Renal cortical epithelial cell (primary cell): ENCODE measurements at regions not wholly inside any gene's neighbourhood (a gene's known extent, or its start where the extent isn't known, plus 50 kb on each side); places are given as distances from the start of the nearest gene placed in this dataset.
A peak's percentile ranks its signal among the peaks of the same experiment; 100 is the strongest.

Source experiments
- DNase-seq: peaks from one replicate; pipeline ENCODE4 v3.0.0-alpha.2; 2011; ENCODE audit warnings: low read depth

- no peak for DNase-seq
These were observed 454.2 kb downstream of the GRIA2 start for GRCh38 chr4:157674699-157675098.

- DNase-seq: no peak
These were observed 447.3 kb downstream of the GRIA2 start for GRCh38 chr4:157667836-157668235.

- peak; percentile 38 for DNase-seq
These were observed 444.2 kb downstream of the GRIA2 start for GRCh38 chr4:157664726-157665125.

- no peak for DNase-seq
These were observed 434.7 kb downstream of the GRIA2 start for GRCh38 chr4:157655096-157655809.

GRCh38 chr4:157643257-157643656 lies 422.7 kb downstream of the GRIA2 start:
- DNase-seq: no peak

GRCh38 chr4:157634057-157634456 lies 413.5 kb downstream of the GRIA2 start:
- DNase-seq: no peak

GRCh38 chr4:157616741-157617472 lies 396.4 kb downstream of the GRIA2 start:
- DNase-seq: no peak

GRCh38 chr4:157607996-157608395 lies 387.5 kb downstream of the GRIA2 start:
- no peak for DNase-seq

- DNase-seq: no peak
These were observed 380.1 kb downstream of the GRIA2 start for GRCh38 chr4:157600583-157600982.

- DNase-seq: no peak
These were observed 370.7 kb downstream of the GRIA2 start for GRCh38 chr4:157591245-157591644.

GRCh38 chr4:157590679-157591078 lies 370.2 kb downstream of the GRIA2 start:
- DNase-seq: no peak

- DNase-seq: no peak
These were observed 367.3 kb downstream of the GRIA2 start for GRCh38 chr4:157587681-157588423.

- DNase-seq: no peak
These were observed 361.6 kb downstream of the GRIA2 start for GRCh38 chr4:157582141-157582540.

GRCh38 chr4:157576671-157577217 lies 356.2 kb downstream of the GRIA2 start:
- DNase-seq: no peak

- no peak for DNase-seq
These were observed 354.8 kb downstream of the GRIA2 start for GRCh38 chr4:157575339-157575738.

- DNase-seq: no peak
These were observed 354.1 kb downstream of the GRIA2 start for GRCh38 chr4:157574606-157575005.

- DNase-seq: no peak
These were observed 352.4 kb downstream of the GRIA2 start for GRCh38 chr4:157572951-157573350.

GRCh38 chr4:157572284-157572683 lies 351.8 kb downstream of the GRIA2 start:
- no peak for DNase-seq

GRCh38 chr4:157564771-157565170 lies 344.2 kb downstream of the GRIA2 start:
- no peak for DNase-seq

- no peak for DNase-seq
These were observed 343.7 kb downstream of the GRIA2 start for GRCh38 chr4:157564218-157564617.

GRCh38 chr4:157558016-157558415 lies 337.5 kb downstream of the GRIA2 start:
- no peak for DNase-seq

- DNase-seq: no peak
These were observed 329.5 kb downstream of the GRIA2 start for GRCh38 chr4:157550028-157550427.
